ENCODE measurements at regions not wholly inside any gene's neighbourhood (a gene's known extent, or its start where the extent isn't known, plus 50 kb on each side); places are given as distances from the start of the nearest gene placed in this dataset.

DNA sequence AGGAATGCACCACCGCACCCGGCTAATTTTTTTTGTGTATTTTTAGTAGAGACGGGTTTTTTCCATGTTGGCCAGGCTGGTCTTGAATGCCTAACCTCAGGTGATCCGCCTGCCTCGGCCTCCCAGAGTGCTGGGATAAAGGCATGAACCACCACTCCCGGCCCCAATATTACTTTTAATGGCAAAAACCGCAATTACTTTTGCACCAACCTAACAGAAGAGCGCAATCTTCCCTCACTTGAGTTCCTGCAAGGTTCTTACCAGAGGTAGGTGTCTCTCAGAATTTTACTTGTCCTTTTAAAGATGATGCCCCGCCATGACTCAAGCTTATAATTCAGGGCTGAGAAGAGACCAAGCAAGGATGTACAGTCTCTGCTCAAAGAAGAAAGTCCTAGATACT lies 1774.1 kb upstream of the PCDH20 start:
- no peak for DNase-seq
- Histone ChIP-seq H3K9me3 (ENCODE audit: control insufficient read depth, low read length) (no peaks in the 10 kb centered on the region), H3K4me3 (ENCODE audit: insufficient read depth, low read depth, low read length, poor library complexity, severe bottlenecking) (no peak overlapping the region), H3K36me3 (ENCODE audit: control insufficient read depth, insufficient read depth, low read length) (no peaks in the 10 kb centered on the region), H3K27me3 (replicated peaks; ENCODE audit: control insufficient read depth, insufficient read depth, low read length, poor library complexity, severe bottlenecking) (no peaks in the 10 kb centered on the region), H3K27ac (ENCODE audit: insufficient read depth, low read length, poor library complexity, severe bottlenecking) (no peak overlapping the region), H3K4me1 (ENCODE audit: control insufficient read depth, insufficient read depth, low read length, poor library complexity, severe bottlenecking) (no peaks in the 10 kb centered on the region)

- Histone ChIP-seq H3K36me3 (ENCODE audit: control insufficient read depth, insufficient read depth, low read length) (no peaks in the 10 kb centered on the region), H3K27me3 (replicated peaks; ENCODE audit: control insufficient read depth, insufficient read depth, low read length, poor library complexity, severe bottlenecking) (no peaks in the 10 kb centered on the region), H3K27ac (ENCODE audit: insufficient read depth, low read length, poor library complexity, severe bottlenecking) (no peak overlapping the region), H3K9me3 (ENCODE audit: control insufficient read depth, low read length) (no peaks in the 10 kb centered on the region), H3K4me1 (ENCODE audit: control insufficient read depth, insufficient read depth, low read length, poor library complexity, severe bottlenecking) (no peaks in the 10 kb centered on the region), H3K4me3 (ENCODE audit: insufficient read depth, low read depth, low read length, poor library complexity, severe bottlenecking) (no peak overlapping the region)
- no peak for DNase-seq
These were observed 1769.0 kb upstream of the PCDH20 start for GRCh38 chr13:63184693-63185092.

GRCh38 chr13:63175536-63175935 lies 1759.9 kb upstream of the PCDH20 start:
- no peak overlapping the region for H3K27ac ChIP-seq (ENCODE audit: insufficient read depth, low read length, poor library complexity, severe bottlenecking)
- no peak overlapping the region for H3K4me3 ChIP-seq (ENCODE audit: insufficient read depth, low read depth, low read length, poor library complexity, severe bottlenecking)
- H3K4me1 ChIP-seq (ENCODE audit: control insufficient read depth, insufficient read depth, low read length, poor library complexity, severe bottlenecking) = no peaks in the 10 kb centered on the region
- no peaks in the 10 kb centered on the region for H3K27me3 ChIP-seq (replicated peaks; ENCODE audit: control insufficient read depth, insufficient read depth, low read length, poor library complexity, severe bottlenecking)
- H3K36me3 ChIP-seq (ENCODE audit: control insufficient read depth, insufficient read depth, low read length) = no peaks in the 10 kb centered on the region
- no peaks in the 10 kb centered on the region for H3K9me3 ChIP-seq (ENCODE audit: control insufficient read depth, low read length)
- no peak for DNase-seq

DNA sequence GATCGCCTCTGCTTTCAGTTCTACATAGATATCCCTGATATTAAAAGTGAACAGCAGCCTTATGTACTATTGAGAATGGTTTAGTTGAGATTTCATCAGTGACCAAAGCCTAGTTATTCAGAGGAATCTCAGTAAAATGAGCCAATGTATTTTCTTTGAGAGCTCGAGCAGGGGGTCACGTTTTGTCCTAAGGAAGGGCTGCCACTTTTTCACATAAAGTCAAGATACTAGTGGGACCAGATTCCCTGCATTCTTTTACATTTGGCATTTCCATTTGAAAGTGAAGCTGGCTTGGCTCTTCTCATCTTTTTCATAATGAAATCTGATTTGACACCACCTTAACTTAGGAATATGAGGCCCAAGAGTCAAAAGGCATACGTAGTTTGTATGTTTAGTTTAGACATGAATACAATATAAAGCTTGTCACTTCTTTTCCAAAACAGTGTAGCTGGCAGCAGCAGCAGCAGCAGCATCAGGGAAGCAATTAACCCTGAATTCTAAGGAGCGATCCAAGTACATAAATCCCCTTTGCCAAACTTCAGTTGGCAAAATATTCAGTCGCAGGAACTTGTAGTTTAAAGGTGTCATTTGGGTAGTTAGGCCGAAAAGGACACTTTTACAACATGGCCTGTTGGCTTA lies 1752.2 kb upstream of the PCDH20 start:
- no peak for DNase-seq
- no peaks in the 10 kb centered on the region for H3K4me1 ChIP-seq (ENCODE audit: control insufficient read depth, insufficient read depth, low read length, poor library complexity, severe bottlenecking)
- H3K9me3 ChIP-seq (ENCODE audit: control insufficient read depth, low read length) = no peaks in the 10 kb centered on the region
- no peaks in the 10 kb centered on the region for H3K27me3 ChIP-seq (replicated peaks; ENCODE audit: control insufficient read depth, insufficient read depth, low read length, poor library complexity, severe bottlenecking)
- H3K4me3 ChIP-seq (ENCODE audit: insufficient read depth, low read depth, low read length, poor library complexity, severe bottlenecking) = no peak overlapping the region
- H3K27ac ChIP-seq (ENCODE audit: insufficient read depth, low read length, poor library complexity, severe bottlenecking) = no peak overlapping the region
- no peaks in the 10 kb centered on the region for H3K36me3 ChIP-seq (ENCODE audit: control insufficient read depth, insufficient read depth, low read length)

DNA sequence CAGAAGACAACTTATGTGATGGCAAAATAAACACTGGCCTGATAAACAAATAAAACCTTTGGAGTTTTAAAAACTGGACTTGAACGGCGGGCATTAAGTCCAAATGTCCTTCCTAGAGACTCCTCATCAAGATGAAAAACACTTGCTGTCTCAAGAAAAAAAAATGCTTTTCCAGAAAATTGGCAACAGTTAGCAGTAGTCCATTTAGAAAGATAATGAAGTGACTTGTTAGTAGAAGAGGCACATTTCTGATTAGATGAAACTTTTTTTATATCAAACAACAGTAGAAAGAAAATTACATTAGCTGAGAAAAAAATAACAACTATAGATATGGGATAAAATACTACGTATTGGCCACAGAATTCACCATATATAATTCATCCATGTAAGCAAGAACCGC lies 1750.7 kb upstream of the PCDH20 start:
- DNase-seq = no peak
- Histone ChIP-seq H3K4me3 (ENCODE audit: insufficient read depth, low read depth, low read length, poor library complexity, severe bottlenecking) (no peak overlapping the region), H3K4me1 (ENCODE audit: control insufficient read depth, insufficient read depth, low read length, poor library complexity, severe bottlenecking) (no peaks in the 10 kb centered on the region), H3K27ac (ENCODE audit: insufficient read depth, low read length, poor library complexity, severe bottlenecking) (no peak overlapping the region), H3K27me3 (replicated peaks; ENCODE audit: control insufficient read depth, insufficient read depth, low read length, poor library complexity, severe bottlenecking) (no peaks in the 10 kb centered on the region), H3K9me3 (ENCODE audit: control insufficient read depth, low read length) (no peaks in the 10 kb centered on the region), H3K36me3 (ENCODE audit: control insufficient read depth, insufficient read depth, low read length) (no peaks in the 10 kb centered on the region)

- H3K9me3 ChIP-seq (ENCODE audit: control insufficient read depth, low read length) = no peaks in the 10 kb centered on the region
- no peak overlapping the region for H3K4me3 ChIP-seq (ENCODE audit: insufficient read depth, low read depth, low read length, poor library complexity, severe bottlenecking)
- H3K27me3 ChIP-seq (replicated peaks; ENCODE audit: control insufficient read depth, insufficient read depth, low read length, poor library complexity, severe bottlenecking) = no peaks in the 10 kb centered on the region
- H3K36me3 ChIP-seq (ENCODE audit: control insufficient read depth, insufficient read depth, low read length) = no peaks in the 10 kb centered on the region
- no peak for DNase-seq
- H3K4me1 ChIP-seq (ENCODE audit: control insufficient read depth, insufficient read depth, low read length, poor library complexity, severe bottlenecking) = no peaks in the 10 kb centered on the region
- no peak overlapping the region for H3K27ac ChIP-seq (ENCODE audit: insufficient read depth, low read length, poor library complexity, severe bottlenecking)
These were observed 1748.3 kb upstream of the PCDH20 start for GRCh38 chr13:63163903-63164302.

GRCh38 chr13:63161219-63161618 lies 1745.6 kb upstream of the PCDH20 start:
- Histone ChIP-seq H3K36me3 (ENCODE audit: control insufficient read depth, insufficient read depth, low read length) (no peaks in the 10 kb centered on the region), H3K27me3 (replicated peaks; ENCODE audit: control insufficient read depth, insufficient read depth, low read length, poor library complexity, severe bottlenecking) (no peaks in the 10 kb centered on the region), H3K4me1 (ENCODE audit: control insufficient read depth, insufficient read depth, low read length, poor library complexity, severe bottlenecking) (no peaks in the 10 kb centered on the region), H3K4me3 (ENCODE audit: insufficient read depth, low read depth, low read length, poor library complexity, severe bottlenecking) (no peak overlapping the region), H3K9me3 (ENCODE audit: control insufficient read depth, low read length) (no peaks in the 10 kb centered on the region), H3K27ac (ENCODE audit: insufficient read depth, low read length, poor library complexity, severe bottlenecking) (no peak overlapping the region)
- no peak for DNase-seq

- H3K4me1 ChIP-seq (ENCODE audit: control insufficient read depth, insufficient read depth, low read length, poor library complexity, severe bottlenecking) = no peaks in the 10 kb centered on the region
- H3K27me3 ChIP-seq (replicated peaks; ENCODE audit: control insufficient read depth, insufficient read depth, low read length, poor library complexity, severe bottlenecking) = no peaks in the 10 kb centered on the region
- H3K4me3 ChIP-seq (ENCODE audit: insufficient read depth, low read depth, low read length, poor library complexity, severe bottlenecking) = no peak overlapping the region
- no peaks in the 10 kb centered on the region for H3K9me3 ChIP-seq (ENCODE audit: control insufficient read depth, low read length)
- no peaks in the 10 kb centered on the region for H3K36me3 ChIP-seq (ENCODE audit: control insufficient read depth, insufficient read depth, low read length)
- DNase-seq = no peak
- no peak overlapping the region for H3K27ac ChIP-seq (ENCODE audit: insufficient read depth, low read length, poor library complexity, severe bottlenecking)
These were observed 1741.2 kb upstream of the PCDH20 start for GRCh38 chr13:63156816-63157215.

GRCh38 chr13:63149375-63149774 lies 1733.7 kb upstream of the PCDH20 start:
- Histone ChIP-seq H3K4me3 (ENCODE audit: insufficient read depth, low read depth, low read length, poor library complexity, severe bottlenecking) (no peak overlapping the region), H3K9me3 (ENCODE audit: control insufficient read depth, low read length) (no peaks in the 10 kb centered on the region), H3K27me3 (replicated peaks; ENCODE audit: control insufficient read depth, insufficient read depth, low read length, poor library complexity, severe bottlenecking) (no peaks in the 10 kb centered on the region), H3K4me1 (ENCODE audit: control insufficient read depth, insufficient read depth, low read length, poor library complexity, severe bottlenecking) (no peaks in the 10 kb centered on the region), H3K36me3 (ENCODE audit: control insufficient read depth, insufficient read depth, low read length) (no peaks in the 10 kb centered on the region), H3K27ac (ENCODE audit: insufficient read depth, low read length, poor library complexity, severe bottlenecking) (no peak overlapping the region)
- no peak for DNase-seq

- no peak overlapping the region for H3K4me3 ChIP-seq (ENCODE audit: insufficient read depth, low read depth, low read length, poor library complexity, severe bottlenecking)
- H3K4me1 ChIP-seq (ENCODE audit: control insufficient read depth, insufficient read depth, low read length, poor library complexity, severe bottlenecking) = no peaks in the 10 kb centered on the region
- no peaks in the 10 kb centered on the region for H3K36me3 ChIP-seq (ENCODE audit: control insufficient read depth, insufficient read depth, low read length)
- DNase-seq = no peak
- no peak overlapping the region for H3K27ac ChIP-seq (ENCODE audit: insufficient read depth, low read length, poor library complexity, severe bottlenecking)
- H3K27me3 ChIP-seq (replicated peaks; ENCODE audit: control insufficient read depth, insufficient read depth, low read length, poor library complexity, severe bottlenecking) = no peaks in the 10 kb centered on the region
- H3K9me3 ChIP-seq (ENCODE audit: control insufficient read depth, low read length) = no peaks in the 10 kb centered on the region
These were observed 1723.6 kb upstream of the PCDH20 start for GRCh38 chr13:63139277-63139676.

All from effector memory CD4-positive, alpha-beta T cell (primary cell).